Cardiac muscle cell (in vitro differentiated cells and primary cell): ENCODE measurements at regions not wholly inside any gene's neighbourhood (a gene's known extent, or its start where the extent isn't known, plus 50 kb on each side); places are given as distances from the start of the nearest gene placed in this dataset.

Source experiments
- DNase-seq, 2 donors: peaks; one replicate each; pipeline versions ENCODE4 v3.0.0 to v3.0.0-alpha.2; 2010 to 2017; ENCODE audit warnings: low read depth in 1 of 2, low spot score in 1 of 2
- H3K27ac ChIP-seq: fragments of 200-600 bp; sonication (generic); 2 replicates; pipeline ENCODE4 v1.5.1; 2016
- H3K27me3 ChIP-seq: fragments of 200-600 bp; sonication (generic); 2 replicates; pipeline ENCODE4 v1.6.0; 2016; ENCODE audit warnings: control low read depth
- H3K36me3 ChIP-seq: fragments of 200-600 bp; sonication (generic); 2 replicates; pipeline ENCODE4 v1.5.1; 2016; ENCODE audit warnings: control low read depth
- H3K4me1 ChIP-seq: fragments of 200-600 bp; sonication (generic); 2 replicates; pipeline ENCODE4 v1.8.1; 2017; ENCODE audit warnings: low read depth, mild to moderate bottlenecking, mixed run types
- H3K4me3 ChIP-seq: fragments of 200-600 bp; sonication (generic); 2 replicates; pipeline ENCODE4 v1.5.1; 2016; ENCODE audit warnings: mild to moderate bottlenecking
- H3K9me3 ChIP-seq: fragments of 200-600 bp; sonication (generic); 2 replicates; pipeline ENCODE4 v1.5.1; 2017; ENCODE audit warnings: low read depth, mild to moderate bottlenecking, control low read depth
- CTCF ChIP-seq: IDR thresholded peaks from 2 replicates; pipeline ENCODE4 v1.5.1; 2012; ENCODE audit warnings: low read depth, mild to moderate bottlenecking, low read length

GRCh38 chr1:163596541-163597258, 274.9 kb downstream of the NUF2 start:
- DNase-seq, result no peak
- Histone ChIP-seq H3K27ac (no peak overlapping the region), H3K4me1 (no peaks in the 10 kb centered on the region), H3K9me3 (no peaks in the 10 kb centered on the region), H3K36me3 (no peaks in the 10 kb centered on the region), H3K4me3 (no peak overlapping the region), H3K27me3 (no peaks in the 10 kb centered on the region)
- no peak for TF ChIP-seq CTCF

- TF ChIP-seq CTCF, result no peak
- H3K4me3 ChIP-seq, result no peak overlapping the region
- no peaks in the 10 kb centered on the region for H3K27me3 ChIP-seq
- H3K4me1 ChIP-seq, result no peaks in the 10 kb centered on the region
- no peak overlapping the region for H3K27ac ChIP-seq
- H3K9me3 ChIP-seq, result no peaks in the 10 kb centered on the region
- DNase-seq, result no peak
- H3K36me3 ChIP-seq, result no peaks in the 10 kb centered on the region
Observed at GRCh38 chr1:163604321-163604720, 282.6 kb downstream of the NUF2 start.

GRCh38 chr1:163604896-163605295, 283.1 kb downstream of the NUF2 start:
- no peak for DNase-seq
- no peak overlapping the region for H3K4me3 ChIP-seq
- no peaks in the 10 kb centered on the region for H3K9me3 ChIP-seq
- no peak for TF ChIP-seq CTCF
- no peak overlapping the region for H3K27ac ChIP-seq
- H3K4me1 ChIP-seq, result no peaks in the 10 kb centered on the region
- no peaks in the 10 kb centered on the region for H3K36me3 ChIP-seq
- no peaks in the 10 kb centered on the region for H3K27me3 ChIP-seq

GRCh38 chr1:163608979-163609378, 287.2 kb downstream of the NUF2 start:
- DNase-seq, result no peak
- H3K4me1 ChIP-seq, result no peaks in the 10 kb centered on the region
- no peaks in the 10 kb centered on the region for H3K27me3 ChIP-seq
- TF ChIP-seq CTCF, result no peak
- H3K4me3 ChIP-seq, result no peak overlapping the region
- no peaks in the 10 kb centered on the region for H3K36me3 ChIP-seq
- H3K9me3 ChIP-seq, result no peaks in the 10 kb centered on the region
- H3K27ac ChIP-seq, result no peak overlapping the region

GRCh38 chr1:163609858-163610257, 288.1 kb downstream of the NUF2 start:
- H3K9me3 ChIP-seq, result no peaks in the 10 kb centered on the region
- no peak for TF ChIP-seq CTCF
- no peaks in the 10 kb centered on the region for H3K4me1 ChIP-seq
- no peaks in the 10 kb centered on the region for H3K27me3 ChIP-seq
- no peak overlapping the region for H3K27ac ChIP-seq
- no peaks in the 10 kb centered on the region for H3K36me3 ChIP-seq
- no peak overlapping the region for H3K4me3 ChIP-seq
- DNase-seq, result no peak
